GM13977 (cell line): ENCODE measurements at regions not wholly inside any gene's neighbourhood (a gene's known extent, or its start where the extent isn't known, plus 50 kb on each side); places are given as distances from the start of the nearest gene placed in this dataset.

ENCODE experiments used
- DNase-seq: peaks from one replicate; pipeline ENCODE4 v3.0.0; 2012; ENCODE audit warnings: low spot score
- CTCF ChIP-seq: IDR thresholded peaks from 2 replicates; pipeline ENCODE4 v1.5.1; 2012; ENCODE audit warnings: mild to moderate bottlenecking, control low read depth; ENCODE audit not compliant: insufficient read depth; ENCODE audit errors: extremely low read depth, missing control alignments
- in situ Hi-C: fragments of 300-500 bp; cut with MboI; formaldehyde crosslinking; loops from one replicate; pipeline ENCODE4 v1.12.0; 2022; ENCODE audit warnings: low sequenced_read_pairs, low pct_unique_long_range_greater_than_20kb, mixed read lengths, inconsistent platforms; ENCODE audit not compliant: unreplicated experiment

GRCh38 chr2:107437265-107437664, 389.4 kb upstream of the RGPD4 start:
- in situ Hi-C loops: no loop called here
- no peak for TF ChIP-seq CTCF
- no peak for DNase-seq

- in situ Hi-C loops: no loop called here
- no peak for DNase-seq
Observed at GRCh38 chr2:107437807-107438206, 388.9 kb upstream of the RGPD4 start.

GRCh38 chr2:107448160-107448559, 378.5 kb upstream of the RGPD4 start:
- TF ChIP-seq CTCF: no peak
- in situ Hi-C loops: no loop called here
- DNase-seq: no peak

More at GRCh38 chr2:107437807-107438206, 388.9 kb upstream of the RGPD4 start:
- TF ChIP-seq CTCF: no peak

- TF ChIP-seq CTCF: no peak
- DNase-seq: no peak
- in situ Hi-C loops: no loop called here
Observed at GRCh38 chr2:107461301-107461700, 365.4 kb upstream of the RGPD4 start.

- no peak for TF ChIP-seq CTCF
- no peak for DNase-seq
- in situ Hi-C loops: no loop called here
Observed at GRCh38 chr2:107462181-107462580, 364.5 kb upstream of the RGPD4 start.

GRCh38 chr2:107466241-107466640, 360.5 kb upstream of the RGPD4 start:
- TF ChIP-seq CTCF: no peak
- DNase-seq: no peak
- in situ Hi-C loops: no loop called here

- in situ Hi-C loops: no loop called here
- TF ChIP-seq CTCF: no peak
Observed at GRCh38 chr2:107466984-107467773, 359.5 kb upstream of the RGPD4 start.

More at GRCh38 chr2:107466984-107467773, 359.5 kb upstream of the RGPD4 start:
- DNase-seq: no peak
